NCI-H1930 (cell line): ENCODE measurements at regions not wholly inside any gene's neighbourhood (a gene's known extent, or its start where the extent isn't known, plus 50 kb on each side); places are given as distances from the start of the nearest gene placed in this dataset.

ENCODE experiments used
- DNase-seq, 2 experiments: peaks; one replicate each; lab custom pipeline; 2025; lab: John Stamatoyannopoulos, UW

DNA sequence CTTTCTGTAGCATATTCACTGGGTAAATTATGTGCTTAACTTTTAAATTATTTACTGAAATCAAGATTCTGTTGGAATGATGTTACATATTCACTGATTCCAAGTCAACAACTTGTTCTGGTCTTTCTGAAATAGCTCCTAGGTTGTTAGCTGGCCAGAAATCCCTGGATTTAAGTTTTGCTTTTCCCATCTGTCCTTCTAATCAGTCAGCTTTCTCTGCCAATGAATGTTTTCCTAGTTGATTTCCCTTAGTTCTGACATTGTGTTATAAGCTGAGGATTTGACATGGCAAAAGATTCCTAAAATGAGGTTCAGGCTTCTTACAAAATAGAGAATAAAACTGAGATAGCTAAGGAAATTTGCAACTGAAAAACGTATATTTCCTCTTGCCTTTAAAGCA, 1479.6 kb downstream of the MRPL39 start:
- no peak for DNase-seq

DNA sequence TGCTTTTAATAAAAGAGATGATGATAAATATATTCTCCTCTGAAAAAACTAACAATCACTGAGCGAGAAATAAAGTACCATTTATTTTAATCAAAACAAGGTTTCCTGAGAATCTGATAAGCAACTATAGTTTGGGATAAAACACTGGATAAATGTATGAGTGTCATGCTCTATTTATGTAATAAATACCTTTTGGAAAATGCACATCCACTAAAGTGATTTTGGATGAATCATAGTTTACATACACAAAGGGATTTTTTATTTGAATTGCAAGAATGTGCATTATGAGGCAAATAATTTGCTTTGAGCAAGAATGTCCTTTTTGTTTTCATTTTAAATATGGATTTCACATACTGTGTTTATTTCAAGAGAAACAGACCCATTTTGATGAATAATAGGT, 1483.5 kb downstream of the MRPL39 start:
- no peak for DNase-seq

DNA sequence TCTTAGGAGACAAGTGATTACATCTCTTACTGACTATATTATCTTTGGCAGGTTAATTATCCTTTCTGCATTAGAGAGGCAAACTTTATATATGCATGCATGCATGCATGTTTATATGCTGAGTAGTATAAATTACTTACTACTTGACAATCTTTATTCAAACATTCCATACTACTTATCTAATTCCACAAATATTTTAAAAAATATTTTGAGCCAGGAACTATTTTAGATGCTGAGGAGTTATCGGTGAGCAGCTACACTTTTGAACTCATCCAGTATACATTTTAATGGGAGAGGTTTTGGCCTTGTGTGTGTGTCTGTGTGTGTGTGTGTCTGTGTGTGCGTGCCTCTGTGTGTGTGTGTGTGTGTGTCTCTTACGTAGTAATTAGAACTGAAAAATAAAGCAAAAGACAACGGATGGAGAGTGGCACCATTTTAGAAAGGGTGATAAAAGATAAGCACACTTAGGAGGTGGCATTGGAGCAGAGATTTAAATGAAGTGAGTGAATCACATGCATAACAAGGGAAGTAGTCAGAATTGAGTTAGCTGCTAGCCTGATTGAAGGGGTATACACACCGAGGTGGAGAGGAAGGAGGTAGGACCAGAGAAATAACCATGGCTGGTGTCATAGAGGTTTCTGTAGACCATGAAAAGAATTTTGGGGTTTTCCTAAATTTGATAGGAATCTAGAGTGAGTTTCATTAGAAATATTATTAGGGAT, 1488.4 kb downstream of the MRPL39 start:
- no peak for DNase-seq

DNA sequence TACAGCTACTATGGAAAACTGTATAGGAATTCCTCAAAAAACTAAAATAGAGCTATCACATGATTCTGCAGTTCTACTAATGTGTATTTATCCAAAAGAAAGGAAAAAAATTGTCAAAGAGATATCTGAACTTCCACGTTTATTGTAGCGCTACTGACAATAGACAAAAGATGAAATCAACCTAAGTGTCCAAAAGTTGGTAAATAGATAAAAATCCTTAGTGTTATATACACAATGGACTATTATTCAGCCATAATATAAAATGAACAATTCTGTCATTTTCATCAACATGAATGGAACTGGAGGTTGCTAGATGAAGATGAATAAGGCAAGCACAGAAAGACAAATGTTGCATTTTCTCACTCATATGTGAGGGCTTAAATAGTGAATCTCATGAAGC, 1492.1 kb downstream of the MRPL39 start:
- no peak for DNase-seq

DNA sequence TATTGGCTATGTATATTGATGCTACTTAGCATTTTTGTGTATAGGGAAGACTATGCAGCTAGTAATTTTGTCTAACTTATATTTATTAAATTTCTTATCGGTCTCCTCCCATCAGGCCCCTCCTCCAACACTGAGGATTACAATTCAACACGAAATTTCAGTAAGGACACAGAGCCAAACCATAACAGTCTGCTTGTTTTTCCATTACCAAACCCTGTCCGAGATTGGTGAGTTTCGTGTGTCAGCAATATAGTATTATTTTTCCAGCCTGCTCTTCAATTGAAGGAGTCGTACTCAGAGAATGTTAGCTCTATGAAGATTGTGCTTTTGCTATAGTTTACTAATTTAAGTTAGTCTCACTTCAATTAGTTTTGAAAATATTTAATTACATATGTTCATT, 1495.3 kb downstream of the MRPL39 start:
- no peak for DNase-seq

DNA sequence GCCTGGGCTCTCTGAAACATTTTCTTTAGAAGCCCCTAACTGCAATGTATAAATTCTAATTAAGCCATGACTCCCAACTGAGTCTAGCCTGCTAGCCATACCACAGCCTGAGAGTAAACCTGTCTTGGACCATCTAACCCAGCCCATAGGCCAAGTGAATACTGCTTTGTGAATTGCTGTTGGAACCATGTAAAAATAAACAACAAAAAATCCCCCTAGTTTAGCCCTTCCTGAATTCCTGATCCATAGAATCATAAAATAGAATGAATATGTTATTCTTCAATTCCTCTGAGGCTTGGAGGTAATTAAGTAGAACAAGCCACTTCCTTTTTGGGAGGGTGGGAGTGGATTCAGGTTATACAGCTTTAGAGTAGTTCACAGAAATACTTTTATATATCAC, 1496.4 kb downstream of the MRPL39 start:
- DNase-seq, result no peak

DNA sequence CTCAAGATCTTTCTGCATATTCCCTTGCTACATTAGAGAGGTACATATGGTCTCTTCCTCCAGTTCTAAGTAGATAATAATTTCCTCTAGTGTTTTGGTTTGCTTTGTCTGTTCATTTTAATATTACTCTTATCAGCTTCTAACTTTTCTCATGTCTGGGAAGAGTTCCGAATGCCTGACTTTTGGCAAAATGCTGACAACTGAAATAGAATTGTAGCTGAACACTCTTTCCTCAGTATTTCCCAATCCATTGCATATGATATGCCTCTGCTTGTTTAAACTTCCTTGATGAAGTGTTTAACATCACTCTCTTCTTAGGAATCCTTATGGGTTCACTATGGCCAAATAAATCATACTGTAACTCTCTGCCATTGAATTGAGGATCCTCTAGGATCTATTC, 1510.1 kb downstream of the MRPL39 start:
- DNase-seq, result no peak

DNA sequence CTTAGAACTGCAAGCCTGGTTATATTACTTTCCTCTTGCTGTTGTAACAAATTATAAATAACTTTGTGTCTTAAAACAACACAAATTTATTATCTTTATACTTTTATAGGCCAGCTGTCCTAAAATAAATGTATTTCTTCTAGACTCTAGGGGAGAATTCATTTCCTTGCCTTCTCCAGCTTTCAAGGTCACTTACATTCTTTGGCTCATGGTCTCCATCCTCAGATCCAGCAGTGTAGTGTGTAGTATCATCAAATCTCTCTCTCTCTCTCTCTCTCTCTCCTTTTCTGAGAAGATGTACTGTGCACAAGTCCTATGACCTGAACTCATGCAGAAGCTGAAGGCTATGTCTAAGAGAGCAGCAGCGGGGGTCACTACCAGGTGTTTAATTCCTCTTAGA, 1510.6 kb downstream of the MRPL39 start:
- DNase-seq, result no peak

DNA sequence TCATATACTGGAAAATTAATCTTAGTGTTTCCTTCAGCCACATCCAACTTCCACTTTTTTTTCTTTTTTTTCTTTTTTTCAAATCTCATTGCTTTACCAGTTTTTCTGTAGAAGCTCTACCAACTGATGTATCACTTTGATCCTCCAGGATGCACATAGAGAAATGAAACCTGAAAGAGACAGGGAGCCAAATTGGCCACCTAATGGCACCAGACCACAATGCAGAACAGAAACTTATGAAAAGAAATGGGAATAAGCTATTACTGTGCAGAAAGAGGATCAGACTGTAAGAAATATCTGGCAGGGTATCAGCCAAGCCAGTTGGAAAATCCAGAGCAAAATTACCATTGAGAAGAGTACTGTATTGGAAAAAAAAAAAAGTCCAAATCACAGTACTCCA, 1514.2 kb downstream of the MRPL39 start:
- DNase-seq, result no peak

DNA sequence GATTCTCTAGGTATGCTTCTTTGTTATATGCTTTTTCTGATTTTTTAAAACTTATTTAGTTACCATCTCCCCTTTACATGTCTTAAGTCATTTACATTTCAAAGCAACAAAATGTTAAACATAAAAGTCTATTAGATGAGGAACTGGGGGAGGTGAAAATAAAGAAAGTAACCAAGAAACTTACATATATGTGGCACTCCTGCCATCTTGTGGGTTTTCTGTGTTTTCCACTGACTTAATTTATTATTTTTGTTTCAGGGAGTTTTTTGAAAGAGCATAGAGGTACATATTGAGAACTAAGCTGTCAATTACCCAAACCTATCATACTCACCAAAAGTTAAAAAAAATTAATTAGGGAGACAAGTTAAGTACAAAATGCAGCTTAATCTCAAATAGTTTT, 1531.1 kb downstream of the MRPL39 start:
- DNase-seq, result no peak

DNA sequence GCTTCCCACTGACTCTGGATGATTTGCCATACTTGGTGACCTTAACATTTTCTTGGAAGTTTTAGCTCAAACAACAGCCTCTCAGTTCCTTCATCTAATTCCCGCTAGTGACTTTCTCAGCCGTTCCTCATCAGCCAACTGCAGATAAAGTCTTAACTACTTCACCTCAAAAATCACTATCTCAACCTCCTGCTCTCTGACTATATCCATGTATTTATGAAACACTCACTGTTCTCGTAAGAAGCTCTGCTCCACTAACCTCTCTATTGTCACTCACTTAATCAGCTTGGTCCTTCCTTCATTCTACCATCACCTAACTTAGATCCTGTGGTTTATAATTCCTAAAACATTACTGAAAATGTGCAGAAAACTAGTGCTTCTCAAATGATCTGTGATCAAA, 1551.6 kb downstream of the MRPL39 start:
- DNase-seq, result no peak

DNA sequence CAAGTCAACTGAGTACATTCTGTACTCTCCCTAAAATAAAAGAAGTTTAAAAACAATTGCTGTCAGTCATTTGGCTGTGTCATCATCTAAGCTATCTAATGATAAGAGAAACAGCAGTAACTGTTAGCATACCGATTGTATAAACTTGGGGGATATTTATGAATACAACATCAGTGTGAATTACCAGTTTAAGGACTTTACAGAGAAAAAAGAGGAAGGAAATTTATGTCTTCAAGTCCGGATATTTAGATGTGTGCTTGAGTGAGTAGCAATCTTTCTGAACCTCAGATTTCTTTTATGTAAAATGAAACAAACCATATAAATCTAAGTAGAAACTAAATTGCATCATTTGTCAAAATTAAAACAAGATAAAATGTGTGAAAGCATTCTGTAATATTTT, 1557.0 kb downstream of the MRPL39 start:
- no peak for DNase-seq

DNA sequence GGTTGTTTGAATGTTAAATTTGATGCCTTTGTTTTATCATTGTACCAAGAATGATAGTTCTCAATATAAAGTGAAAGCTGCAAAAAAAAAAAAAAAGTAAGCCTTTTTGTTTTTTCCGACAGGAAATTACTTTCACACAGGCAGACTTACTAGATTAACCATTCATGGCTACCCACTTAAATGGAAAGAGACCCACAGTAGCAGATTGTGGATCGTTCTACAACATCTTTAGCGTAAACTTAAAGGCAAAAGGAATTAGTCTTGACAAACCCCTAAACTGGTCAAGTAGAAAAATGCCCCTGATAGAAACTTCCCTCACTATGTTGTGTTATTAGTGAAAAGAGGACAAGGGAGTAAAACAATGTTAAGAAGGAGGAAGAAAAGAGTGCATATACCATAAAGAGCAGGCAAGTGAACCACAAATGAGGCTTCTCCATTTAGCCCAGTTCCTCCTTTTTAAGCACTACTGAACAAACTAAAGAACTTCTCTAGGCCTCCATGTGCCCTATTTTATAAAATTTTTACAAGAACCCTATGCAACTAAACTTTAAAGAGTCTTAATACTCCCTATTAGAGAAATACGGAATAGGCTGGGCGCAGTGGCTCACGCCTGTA, 1560.3 kb downstream of the MRPL39 start:
- no peak for DNase-seq

DNA sequence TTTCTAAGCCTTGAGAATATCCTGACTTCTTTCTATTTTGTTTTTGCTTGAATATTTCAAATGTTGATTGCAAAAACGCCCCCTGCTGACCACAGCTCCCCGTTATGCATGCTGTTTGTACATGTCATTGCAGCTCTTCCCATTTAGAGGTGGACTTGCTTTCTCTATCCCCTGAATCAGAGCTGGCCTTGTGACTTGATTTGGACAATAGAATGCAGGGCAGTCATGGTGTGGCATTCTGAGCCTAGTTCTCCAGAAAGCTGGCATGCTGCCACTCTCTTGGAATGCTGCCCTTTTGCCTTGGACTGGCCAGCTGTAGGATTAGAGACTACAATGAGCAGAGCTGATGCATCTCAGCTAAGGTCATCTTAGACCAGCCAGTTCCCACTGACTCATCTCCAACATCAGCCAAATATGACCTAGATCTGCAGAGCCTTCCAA, 1561.5 kb downstream of the MRPL39 start:
- DNase-seq, result no peak

DNA sequence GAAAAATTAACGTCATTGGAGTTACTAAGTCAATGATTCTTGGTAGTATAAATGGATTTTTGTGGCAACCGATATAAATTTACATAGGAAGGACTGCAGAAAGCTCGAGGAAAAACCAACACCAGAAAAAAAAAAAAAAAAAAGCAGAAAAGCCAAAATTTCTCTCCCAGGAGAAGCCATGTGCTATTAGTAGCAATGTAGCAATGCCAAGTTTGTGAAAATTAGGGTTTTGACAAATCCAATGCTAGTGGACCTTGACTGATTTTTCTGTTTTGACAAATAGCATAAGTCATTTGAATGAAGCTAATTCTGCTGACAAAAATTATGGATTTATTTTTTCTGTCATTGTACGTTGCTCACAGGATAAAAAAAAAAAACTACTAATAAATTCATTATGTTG, 1561.9 kb downstream of the MRPL39 start:
- DNase-seq, result no peak

DNA sequence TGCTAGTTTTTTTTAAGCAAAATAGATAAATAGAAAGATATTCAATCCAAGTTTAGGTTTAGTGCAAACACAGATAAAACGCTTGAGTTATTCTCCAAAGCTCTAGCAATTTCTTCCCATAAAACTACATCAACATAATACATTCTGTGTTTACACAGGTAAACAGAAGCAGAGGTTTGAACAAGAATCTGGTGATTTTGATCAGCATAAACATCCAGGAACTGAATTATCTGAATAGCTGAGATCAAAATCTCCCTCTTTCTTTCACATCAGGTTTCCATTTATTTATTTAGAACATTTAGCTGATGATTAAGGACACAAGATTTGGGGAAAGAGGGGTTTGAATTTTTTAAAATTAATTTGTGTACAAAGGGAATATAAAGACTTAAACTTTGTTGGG, 1564.6 kb downstream of the MRPL39 start:
- DNase-seq, result no peak

DNA sequence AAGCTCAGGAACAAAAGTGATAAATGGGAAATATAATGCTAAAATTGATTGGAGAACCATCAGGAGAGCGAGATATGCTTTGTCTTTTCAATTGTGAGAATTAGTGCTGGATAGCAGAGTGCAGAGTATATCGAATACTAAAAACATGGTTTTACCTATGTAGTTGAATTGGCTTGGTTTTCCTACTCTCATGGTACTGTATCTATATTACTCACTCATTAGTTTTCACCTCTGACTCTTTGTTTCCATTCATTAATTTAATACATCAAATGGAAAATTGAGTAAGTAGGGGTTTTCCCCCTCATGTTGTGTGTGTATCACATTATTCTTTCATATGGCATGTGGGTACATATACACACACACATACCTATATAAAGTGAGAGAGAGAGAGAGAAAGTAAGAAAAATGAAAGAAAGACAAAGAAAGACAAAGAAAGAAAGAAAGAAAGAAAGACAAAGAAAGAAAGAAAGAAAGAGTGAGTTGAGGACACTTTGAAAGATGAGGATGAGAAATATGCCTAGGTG, 1574.5 kb downstream of the MRPL39 start:
- DNase-seq, result no peak

DNA sequence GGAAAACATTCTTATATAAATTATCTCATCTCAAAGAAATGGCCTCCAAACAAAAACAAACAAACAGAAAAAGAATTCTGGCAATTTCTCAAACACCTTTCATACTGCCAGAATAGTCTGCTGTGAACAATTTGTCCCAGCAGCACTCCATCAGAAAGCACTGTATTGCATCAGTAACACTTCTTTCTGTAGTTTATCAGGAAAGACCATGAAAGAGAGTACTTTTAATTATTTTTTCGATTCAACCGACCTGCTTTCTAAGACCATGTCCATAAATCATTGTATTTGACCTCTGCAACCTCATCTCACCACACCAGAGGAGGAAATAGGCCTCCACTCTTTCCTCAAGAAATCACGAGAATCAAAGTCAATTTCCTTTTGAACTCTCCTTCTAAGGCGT, 1579.9 kb downstream of the MRPL39 start:
- DNase-seq, result no peak

DNA sequence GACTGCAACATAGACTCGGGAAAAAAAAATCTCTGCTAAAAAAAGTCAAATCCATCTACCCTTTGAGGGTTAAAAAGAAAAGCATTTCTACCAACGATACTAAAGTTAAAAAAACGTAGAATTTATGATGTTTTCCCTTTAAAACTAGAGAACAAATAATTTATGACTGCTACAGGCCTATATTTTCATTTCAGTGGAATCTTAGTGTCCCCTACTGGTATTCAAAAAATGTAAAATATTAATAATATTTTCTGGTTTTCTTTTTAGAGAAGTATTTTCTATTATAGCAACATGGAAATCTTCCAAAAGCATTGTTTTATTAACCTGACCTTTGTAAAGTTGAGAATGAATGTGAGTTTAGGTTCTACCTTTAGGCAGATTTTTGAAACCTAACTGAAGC, 1582.2 kb downstream of the MRPL39 start:
- no peak for DNase-seq

DNA sequence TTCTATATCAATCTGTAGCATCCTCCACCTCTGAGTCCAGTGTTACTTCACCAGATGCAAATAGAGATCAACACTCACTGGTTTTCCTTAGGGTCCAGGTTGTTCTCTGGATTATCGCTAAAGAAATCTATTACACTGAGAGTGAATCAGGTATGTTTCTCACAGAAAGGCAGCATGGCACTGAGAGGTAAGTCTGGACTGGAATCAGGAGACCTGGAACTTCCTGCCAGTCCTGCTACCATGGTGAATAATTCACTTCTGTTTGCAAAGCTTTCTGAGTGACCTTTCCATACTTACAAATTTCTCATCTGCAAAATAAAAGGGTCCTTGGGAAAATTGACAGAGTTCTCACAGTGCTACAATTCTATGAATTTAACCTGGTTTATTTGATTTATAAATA, 1583.3 kb downstream of the MRPL39 start:
- peak in 1 of 2 experiments; percentile 7 for DNase-seq

DNA sequence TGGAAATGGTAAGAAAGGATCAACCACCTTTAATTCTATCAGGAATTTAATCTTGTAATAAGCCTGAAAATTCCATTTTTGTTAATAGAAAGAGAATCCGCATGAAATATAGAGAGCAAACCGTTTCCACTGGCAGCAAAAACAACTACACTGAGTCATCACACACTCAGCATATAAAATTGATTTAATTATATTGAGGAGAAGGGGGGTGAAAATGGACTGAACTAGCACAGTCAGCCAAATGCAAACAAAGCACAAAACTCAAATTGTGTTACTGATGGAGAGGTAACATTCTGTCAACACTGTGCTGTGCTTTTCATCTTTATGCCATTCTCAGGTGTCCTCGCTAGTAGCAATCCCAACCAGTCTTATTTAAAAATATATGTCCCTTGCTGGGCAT, 1583.9 kb downstream of the MRPL39 start:
- DNase-seq, result peak in 1 of 2 experiments; percentile 24

DNA sequence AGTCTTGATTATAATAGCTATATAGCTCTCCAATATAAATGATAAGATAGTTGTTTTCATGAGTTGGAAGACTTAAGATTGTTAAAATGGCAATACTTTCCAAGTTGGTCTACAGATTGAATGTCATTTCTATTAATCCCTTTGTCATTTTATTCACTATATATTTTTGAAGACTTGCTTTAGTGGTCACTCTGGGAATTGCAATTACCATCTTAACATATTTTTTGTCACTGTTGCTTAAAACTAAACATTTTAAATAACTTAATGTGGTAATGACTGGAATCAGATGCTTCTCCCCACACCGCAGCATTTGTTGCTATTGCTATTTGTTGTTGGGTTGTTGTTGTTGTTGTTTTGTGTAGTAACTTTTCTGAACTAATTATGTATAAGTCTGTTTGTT, 1592.9 kb downstream of the MRPL39 start:
- no peak for DNase-seq

DNA sequence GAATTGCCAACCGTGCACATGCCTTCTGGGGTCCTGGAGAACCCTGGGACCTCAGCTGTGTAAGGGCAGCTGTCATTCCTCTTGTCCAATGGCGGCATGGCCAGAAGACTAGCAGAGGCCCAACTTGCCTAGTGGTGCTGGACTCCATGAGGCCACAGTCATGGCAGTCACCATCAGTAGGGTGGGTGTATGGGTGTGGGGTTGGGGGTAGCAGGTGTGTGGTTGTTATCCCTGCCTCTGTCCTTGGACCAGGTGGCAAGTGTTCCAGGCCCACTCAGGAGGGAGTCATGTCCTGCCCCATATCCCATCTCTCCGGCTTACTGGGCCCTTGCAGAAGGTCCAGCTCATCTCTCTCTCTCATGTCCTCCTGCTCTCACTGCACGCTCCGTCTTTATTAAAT, 1596.2 kb downstream of the MRPL39 start:
- DNase-seq, result no peak

DNA sequence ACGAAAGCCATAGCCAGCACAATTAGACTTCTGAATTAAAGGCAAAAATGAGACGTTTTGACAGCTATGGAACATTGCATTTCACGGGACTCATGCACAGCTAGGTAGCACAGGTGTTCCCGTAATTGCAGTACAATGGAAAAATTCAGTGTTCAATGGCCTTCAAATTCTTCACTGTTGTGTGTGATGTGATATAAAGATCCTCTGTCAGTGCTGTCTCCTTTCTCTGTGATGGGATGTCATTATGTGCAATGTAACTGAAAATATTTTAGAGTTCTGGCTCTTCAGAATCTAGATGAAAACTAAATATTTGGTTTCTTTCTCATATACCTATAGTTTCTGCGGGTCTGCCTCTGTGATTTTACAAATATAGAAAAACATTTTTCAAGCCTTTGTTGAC, 1599.7 kb downstream of the MRPL39 start:
- DNase-seq, result no peak
